GM10266 (cell line): ENCODE measurements at regions not wholly inside any gene's neighbourhood (a gene's known extent, or its start where the extent isn't known, plus 50 kb on each side); places are given as distances from the start of the nearest gene placed in this dataset.

Experiments used
- DNase-seq: peaks from one replicate; pipeline ENCODE4 v3.0.0; 2012; ENCODE audit errors: extremely low spot score
- CTCF ChIP-seq: IDR thresholded peaks from 2 replicates; pipeline ENCODE4 v1.5.1; 2012; ENCODE audit warnings: mild to moderate bottlenecking, low read depth; ENCODE audit not compliant: control insufficient read depth, insufficient read depth; ENCODE audit errors: missing control alignments

- no peak for DNase-seq
- TF ChIP-seq CTCF, result no peak
These were observed 1244.4 kb downstream of the SORCS3 start for GRCh38 chr10:105885495-105885894.

GRCh38 chr10:105879401-105879800 is 1238.3 kb downstream of the SORCS3 start:
- no peak for DNase-seq
- TF ChIP-seq CTCF, result no peak

DNA sequence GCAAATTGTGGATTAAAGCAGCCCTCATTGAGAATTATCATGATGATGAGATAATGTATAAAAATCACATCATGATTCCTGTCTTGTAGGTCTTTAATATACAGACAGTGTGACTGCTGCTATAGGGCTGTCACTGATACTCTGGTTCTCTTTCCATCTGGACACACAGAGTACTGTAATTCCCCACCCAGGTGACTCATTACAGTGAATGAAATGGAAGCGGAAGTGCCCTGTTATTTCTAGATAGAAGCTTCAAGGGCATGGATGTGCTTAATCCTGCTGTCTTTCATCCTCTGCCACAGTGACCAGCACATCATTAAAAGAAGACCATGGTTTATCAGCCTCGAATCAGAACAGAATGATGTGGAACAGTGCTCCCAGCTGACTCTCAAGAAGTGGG is 1234.0 kb downstream of the SORCS3 start:
- no peak for TF ChIP-seq CTCF
- no peak for DNase-seq

DNA sequence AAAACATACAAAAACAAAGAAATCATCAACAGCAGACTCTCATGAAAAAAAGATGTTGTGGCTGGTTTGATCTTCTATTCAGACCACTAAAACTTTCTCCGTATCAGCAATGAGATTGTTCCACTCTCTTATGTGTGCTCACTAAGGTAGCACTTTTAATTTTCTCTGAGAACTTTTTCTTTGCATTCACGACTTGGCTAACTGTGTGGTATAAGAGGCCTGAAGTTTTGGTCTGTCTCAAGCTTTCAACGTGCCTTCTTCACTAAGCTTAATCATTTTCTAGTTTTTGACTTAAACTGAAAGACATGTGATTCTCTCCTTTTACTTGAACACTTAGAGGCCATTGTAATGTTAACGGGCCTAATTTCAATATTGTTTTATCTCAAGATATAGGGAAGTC is 1231.6 kb downstream of the SORCS3 start:
- TF ChIP-seq CTCF, result no peak

DNA sequence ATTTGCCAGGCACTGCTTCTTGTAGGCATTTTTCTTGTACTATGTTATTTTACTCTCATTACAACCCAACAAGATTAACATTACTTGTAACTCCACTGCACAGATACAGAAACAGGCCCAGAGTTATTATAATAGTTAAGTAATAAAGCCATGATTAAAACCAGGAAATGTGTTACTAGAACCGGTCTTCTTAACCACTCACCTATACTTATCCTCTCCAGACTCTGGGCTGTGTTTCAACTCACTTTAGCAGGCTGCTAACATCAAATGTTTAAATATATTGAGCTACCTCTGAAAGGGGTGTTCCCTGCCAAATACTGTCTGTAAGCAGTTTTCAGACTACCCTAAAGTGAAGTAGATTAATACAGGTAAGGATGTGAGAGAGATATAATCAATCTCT is 1227.8 kb downstream of the SORCS3 start:
- DNase-seq, result no peak
- no peak for TF ChIP-seq CTCF

More for the DNA sequence above, 1231.6 kb downstream of the SORCS3 start:
- no peak for DNase-seq

- TF ChIP-seq CTCF, result no peak
- DNase-seq, result no peak
These were observed 1223.8 kb downstream of the SORCS3 start for GRCh38 chr10:105864854-105865253.

- TF ChIP-seq CTCF, result no peak
- no peak for DNase-seq
These were observed 1216.5 kb downstream of the SORCS3 start for GRCh38 chr10:105857268-105858264.
